Stimulated activated CD4-positive, alpha-beta T cell treated with anti-CD3 and anti-CD28 coated beads, Interleukin-15, amount 100 ng/mL, for 24 hours (primary cell): ENCODE measurements at regions not wholly inside any gene's neighbourhood (a gene's known extent, or its start where the extent isn't known, plus 50 kb on each side); places are given as distances from the start of the nearest gene placed in this dataset.
"Not testable (repeated sequence)": the region's sequence is repeated elsewhere in the genome, so short reads cannot be mapped to it uniquely, and the experiment has no call there.

ENCODE experiments used
- DNase-seq: peaks from one replicate; pipeline ENCODE4 v3.0.0-alpha.2; 2020

GRCh38 chr20:54914995-54915394 lies 439.6 kb downstream of the DOK5 start:
- DNase-seq: no peak

GRCh38 chr20:54909702-54910101 lies 434.3 kb downstream of the DOK5 start:
- no peak for DNase-seq

DNA sequence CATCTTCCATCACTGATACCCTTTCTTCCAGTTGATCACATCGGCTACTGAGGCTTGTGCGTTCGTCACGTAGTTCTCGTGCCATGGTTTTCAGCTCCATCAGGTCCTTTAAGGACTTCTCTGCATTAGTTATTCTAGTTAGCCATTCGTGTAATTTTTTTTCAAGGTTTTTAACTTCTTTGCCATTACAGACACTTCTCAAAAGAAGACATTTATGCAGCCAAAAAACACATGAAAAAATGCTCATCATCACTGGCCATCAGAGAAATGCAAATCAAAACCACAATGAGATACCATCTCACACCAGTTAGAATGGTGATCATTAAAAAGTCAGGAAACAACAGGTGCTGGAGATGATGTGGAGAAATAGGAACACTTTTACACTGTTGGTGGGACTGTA lies 430.7 kb downstream of the DOK5 start:
- not testable (repeated sequence) for DNase-seq

- no peak for DNase-seq
These were observed 422.4 kb downstream of the DOK5 start for GRCh38 chr20:54897787-54898186.

- DNase-seq: no peak
These were observed 416.5 kb downstream of the DOK5 start for GRCh38 chr20:54891907-54892306.

GRCh38 chr20:54879393-54879792 lies 404.0 kb downstream of the DOK5 start:
- DNase-seq: no peak

DNA sequence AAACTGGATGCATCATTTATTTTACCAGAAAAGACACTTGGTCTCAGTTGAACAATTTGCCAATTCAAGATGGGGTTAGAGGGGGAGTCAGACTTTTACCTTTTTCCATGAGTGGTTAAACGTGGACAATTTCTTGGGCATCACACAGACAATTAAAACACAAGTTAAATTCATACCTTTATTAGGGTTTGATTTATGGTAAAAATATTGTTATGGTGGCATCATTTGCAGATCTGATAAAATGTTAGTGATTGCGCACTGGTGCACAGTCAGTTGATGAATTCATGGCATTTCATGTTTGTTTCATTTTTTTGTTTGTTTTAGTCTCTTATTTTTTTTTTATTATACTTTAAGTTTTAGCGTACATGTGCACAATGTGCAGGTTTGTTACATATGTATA lies 399.9 kb downstream of the DOK5 start:
- DNase-seq: no peak

- DNase-seq: no peak
These were observed 399.3 kb downstream of the DOK5 start for GRCh38 chr20:54874718-54875117.

DNA sequence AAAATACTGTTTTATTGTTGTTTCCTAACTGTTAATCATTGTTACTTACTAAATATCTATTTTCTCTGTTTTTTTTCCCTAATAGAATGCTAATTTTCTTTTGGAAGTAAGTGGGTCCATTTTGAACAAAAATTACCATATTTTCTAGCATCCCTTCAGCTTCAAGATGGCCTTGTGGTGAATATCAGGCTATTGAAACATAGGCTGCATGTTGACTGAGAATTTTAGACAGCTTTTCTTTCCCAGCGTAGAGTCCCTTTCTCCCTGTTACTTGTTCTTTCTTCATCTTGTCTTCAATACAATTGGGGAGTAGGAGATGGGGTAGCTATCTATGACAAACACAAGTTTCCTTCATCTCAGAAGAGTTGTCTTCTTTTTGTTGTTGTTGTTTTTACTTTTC lies 397.0 kb downstream of the DOK5 start:
- DNase-seq: no peak

DNA sequence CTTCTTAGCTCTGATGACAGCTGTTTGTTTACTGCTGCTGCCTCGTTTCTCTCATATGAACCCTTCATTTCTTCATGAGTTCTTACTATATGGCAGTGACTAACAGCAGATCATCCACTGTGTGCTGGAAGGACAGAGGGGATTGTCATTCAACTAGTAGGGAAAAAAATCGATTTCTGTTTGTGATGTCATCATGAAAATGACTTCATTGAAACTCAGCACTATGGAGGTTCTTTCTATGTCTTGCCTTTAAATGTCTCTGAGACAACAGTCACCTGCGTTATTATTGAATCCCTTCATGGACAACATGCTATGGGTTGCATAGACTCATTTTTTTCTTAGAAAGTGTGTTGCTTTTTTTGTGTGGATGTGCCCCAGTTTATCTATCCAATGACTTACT lies 394.4 kb downstream of the DOK5 start:
- DNase-seq: no peak

- no peak for DNase-seq
These were observed 389.9 kb downstream of the DOK5 start for GRCh38 chr20:54865273-54865672.

GRCh38 chr20:54860716-54861115 lies 385.3 kb downstream of the DOK5 start:
- no peak for DNase-seq

DNA sequence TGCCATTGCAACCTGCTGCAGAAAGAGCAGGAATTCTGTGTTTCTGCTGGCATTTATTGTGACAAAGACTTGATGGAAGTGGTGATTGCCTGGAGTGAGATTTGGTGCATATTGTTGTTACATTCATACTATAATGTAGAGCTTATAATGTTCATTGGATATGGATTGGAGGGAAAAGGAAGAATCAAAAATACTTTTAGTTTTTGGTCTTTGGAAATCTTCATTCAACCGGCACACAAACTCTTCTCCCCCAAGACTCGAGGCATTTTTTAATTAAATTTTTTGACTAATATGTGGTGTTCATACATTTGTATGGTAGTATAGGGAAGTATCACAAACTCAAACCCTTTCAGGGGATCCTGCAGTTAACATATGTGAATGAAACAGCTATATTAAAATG lies 380.8 kb downstream of the DOK5 start:
- DNase-seq: no peak

DNA sequence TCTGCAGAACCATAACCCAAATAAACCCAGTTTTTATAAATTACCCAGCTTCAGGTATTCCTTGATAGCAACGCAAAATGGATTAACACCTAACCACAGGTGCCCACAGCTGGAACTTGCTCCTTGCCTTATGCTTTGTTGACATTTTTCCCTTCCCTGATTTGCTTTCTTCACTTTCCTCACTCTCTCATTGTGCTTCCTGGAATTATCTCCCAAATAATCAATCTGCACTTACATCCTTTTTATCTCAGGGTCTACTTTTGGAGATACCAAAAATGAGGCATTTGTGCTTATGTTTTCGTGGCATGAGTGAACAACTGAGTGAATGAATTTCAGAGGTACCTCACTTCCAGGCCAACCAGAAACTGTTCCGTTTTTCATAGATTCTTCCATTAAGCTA lies 374.3 kb downstream of the DOK5 start:
- DNase-seq: no peak

DNA sequence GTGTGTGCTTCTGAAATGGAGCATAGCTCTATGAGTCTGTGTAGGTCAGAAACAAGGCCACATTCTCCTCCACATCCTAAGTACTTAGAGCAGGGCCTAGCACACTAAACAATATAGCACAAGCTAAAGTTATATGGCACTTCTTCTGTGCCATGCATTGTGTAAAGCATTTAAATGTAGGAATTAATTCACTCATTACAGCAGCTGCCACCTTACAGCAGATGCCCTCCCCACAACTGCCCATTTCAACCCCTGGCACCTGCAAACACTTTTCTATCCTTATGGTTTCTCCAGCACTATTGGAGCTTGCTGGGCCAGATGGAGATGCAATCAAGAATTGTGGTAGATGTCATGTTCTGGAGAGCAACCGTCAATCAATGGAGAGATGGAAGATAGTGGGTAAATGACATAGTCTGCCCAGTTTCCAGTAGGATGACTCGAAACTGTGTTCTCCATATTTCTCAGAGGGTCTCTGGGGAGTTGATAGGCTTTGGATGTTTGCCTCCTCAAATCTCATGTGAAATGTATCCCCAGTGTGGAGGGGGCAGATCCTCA lies 373.7 kb downstream of the DOK5 start:
- no peak for DNase-seq

DNA sequence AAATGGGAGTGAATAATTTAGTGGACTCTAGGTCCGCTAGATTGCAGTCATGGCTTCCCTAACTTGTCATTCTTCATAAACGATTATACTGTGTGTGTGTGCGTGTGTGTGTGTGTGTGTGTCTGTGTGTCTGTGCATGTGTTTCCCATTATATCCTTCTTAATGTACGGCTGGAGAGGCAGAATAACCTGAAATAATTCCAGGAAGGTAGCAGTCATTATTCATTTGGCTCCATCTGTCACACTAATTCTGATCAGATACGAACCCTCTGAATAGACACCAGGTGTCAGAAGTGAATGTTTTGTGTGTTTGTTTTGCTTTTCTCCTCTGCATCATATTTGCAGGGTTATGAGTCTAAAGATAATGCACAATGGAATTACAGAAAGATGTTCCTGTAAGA lies 372.9 kb downstream of the DOK5 start:
- no peak for DNase-seq

- no peak for DNase-seq
These were observed 371.6 kb downstream of the DOK5 start for GRCh38 chr20:54846948-54847347.

- no peak for DNase-seq
These were observed 369.0 kb downstream of the DOK5 start for GRCh38 chr20:54844346-54844745.

- DNase-seq: no peak
These were observed 368.5 kb downstream of the DOK5 start for GRCh38 chr20:54843865-54844264.

DNA sequence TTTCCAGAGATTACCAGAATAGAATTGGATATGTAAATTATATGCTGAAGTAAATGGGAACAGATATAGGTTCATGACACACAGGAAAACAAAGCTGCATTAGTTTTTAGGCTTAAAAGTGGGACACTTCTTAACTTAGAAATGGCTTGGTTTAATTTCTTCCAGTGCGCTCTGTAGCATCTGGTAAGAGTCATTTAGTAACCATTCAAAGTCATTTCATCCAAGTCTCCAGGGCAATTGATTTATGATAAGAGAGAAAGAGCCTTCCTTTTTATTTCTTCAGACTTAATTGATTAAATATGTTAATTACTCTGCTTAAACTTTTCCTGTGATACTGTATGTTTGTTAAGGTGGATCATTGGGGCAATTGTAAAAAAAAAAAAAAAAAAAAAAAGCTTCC lies 368.0 kb downstream of the DOK5 start:
- no peak for DNase-seq

DNA sequence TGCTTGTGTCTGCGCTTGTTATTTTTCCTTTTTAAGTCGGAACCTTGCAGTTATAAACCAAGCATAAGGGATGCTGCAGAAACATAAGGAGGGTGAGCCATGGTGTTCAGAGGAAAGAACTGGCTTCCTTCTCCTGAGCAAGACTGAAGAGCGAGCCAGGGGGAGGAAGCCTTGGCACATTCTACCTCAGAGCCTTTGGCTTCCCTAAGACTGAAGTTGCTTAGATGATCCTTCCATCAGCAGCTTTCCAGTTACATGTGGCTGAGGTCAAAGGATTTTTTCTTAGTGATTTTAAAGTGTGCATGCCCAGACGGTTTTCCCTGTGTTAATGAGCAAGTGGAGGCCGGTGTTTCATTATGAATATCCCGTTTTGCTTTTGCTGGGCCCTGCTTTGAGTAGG lies 363.8 kb downstream of the DOK5 start:
- DNase-seq: no peak

DNA sequence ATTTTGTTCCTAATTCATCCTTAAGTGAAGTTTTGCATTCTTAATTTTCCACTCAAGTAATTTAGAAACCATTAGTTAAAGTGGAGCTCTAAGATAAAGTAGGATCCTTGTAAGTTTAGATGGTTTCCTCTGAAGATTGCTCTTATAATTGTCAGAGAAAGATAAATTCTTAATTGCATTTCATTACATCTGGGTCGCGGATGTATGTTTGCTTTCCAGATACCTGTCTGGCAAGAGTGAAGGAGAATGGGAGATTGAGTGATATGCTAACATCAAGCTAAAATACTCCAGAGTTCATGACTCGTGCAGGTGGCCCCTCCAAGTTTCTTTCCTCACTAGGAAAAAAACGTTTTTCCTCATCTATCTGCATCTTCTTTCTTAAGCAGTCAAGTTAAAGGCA lies 361.8 kb downstream of the DOK5 start:
- no peak for DNase-seq

- no peak for DNase-seq
These were observed 347.0 kb downstream of the DOK5 start for GRCh38 chr20:54822386-54822785.

DNA sequence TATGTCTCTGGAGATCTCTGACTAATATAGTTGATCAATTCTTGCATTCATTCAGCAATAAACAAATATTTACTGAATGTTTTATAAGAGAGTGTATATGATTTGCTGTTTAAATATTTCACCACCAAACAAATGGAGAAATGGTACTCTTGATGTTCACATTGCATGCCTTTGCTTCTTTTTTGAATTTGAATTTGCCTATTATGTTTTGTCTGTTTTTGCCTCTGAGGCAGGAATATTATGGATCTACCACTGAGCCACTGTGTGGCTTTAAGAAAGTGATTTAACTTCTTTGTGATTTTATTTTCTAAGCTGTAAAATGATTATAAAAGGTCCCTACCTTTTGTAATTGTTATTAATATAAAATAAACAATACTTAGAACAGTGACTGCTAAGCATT lies 345.0 kb downstream of the DOK5 start:
- no peak for DNase-seq

DNA sequence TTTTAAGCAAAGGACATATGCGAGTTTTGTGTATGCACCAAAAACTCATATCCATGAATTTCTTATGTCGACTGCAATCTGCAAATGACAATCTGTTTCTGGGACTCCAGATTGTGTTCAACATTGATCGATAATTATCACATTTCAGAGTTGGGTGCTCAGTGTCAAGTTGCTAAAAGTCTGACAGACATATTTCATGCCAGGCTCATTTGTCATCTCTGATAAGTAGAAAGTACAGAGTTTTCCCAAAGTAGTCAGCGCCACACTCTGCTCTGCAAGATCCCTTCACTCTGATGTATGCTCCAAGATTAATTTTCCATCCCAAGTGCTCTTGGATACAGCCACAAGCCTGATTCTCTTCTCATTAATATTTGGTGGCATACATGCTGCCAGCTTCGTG lies 331.1 kb downstream of the DOK5 start:
- DNase-seq: no peak

- DNase-seq: no peak
These were observed 319.5 kb downstream of the DOK5 start for GRCh38 chr20:54794874-54795273.
